Hematopoietic multipotent progenitor cell treated with erythropoietin and hydrocortisone succinate and interleukin-3 and kit ligand, for 8 days (in vitro differentiated cells): ENCODE measurements at regions not wholly inside any gene's neighbourhood (a gene's known extent, or its start where the extent isn't known, plus 50 kb on each side); places are given as distances from the start of the nearest gene placed in this dataset.

Experiments used
- DNase-seq: peaks from one replicate; pipeline ENCODE4 v3.0.0-alpha.2; 2015

DNA sequence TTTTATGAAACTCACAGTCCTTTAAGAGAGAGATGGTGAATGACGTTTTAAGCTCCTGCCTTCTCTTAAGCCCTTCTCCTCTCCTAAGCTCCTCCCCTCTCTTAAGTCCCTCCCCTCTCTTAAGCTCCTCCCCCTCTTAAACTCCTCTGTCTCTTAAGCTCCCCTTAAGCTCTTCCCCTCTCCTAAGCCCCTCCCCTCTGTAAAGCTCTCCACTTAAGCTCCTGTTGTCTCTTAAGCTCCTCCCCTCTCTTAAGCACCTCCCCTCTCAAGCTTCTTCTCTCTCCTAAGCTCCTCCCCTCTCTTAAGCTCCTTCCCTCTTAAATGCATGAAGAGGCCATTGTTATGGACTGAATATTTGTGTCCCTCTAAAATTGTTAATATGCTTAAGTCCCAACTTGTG, 1180.6 kb upstream of the AUTS2 start:
- no peak for DNase-seq

DNA sequence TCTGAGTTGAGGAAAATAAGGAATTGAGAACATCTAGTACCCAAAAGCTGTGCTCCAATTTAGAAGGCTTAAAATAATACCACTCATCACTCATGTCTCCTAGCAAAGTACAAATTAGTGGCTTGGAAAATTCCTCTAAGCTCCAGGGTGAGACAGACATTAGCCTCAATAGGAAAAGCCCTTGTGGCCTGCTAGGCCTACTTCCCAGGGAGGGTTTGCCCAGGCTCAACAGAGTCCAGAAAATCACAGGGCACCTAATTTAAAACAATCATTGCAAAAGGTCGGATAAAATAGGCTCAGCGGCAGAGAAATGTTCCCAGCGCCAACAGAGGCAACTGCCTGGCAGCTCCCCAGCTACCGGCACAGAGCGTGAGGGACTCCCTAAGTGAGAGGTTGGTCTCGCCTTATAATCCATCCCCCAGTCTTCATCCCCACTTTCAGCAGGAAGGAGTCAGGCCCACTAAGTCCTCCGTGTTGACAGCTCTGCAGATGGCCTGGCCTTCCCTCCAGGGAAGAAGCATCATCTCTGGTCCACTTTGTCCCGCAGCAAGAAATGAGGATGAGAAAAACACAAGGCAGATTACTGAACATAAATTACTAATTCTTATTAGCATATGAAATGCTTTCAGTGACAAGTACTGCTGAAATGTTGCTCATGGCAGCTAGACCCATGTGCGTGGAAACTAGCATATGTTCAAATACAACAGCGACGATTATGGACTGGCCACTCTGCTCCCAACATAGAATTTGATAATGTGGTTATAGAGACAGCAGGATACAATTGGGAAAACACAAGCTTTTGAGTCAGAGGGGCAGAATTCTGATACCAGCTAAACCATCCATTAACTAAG, 1177.7 kb upstream of the AUTS2 start:
- no peak for DNase-seq

DNA sequence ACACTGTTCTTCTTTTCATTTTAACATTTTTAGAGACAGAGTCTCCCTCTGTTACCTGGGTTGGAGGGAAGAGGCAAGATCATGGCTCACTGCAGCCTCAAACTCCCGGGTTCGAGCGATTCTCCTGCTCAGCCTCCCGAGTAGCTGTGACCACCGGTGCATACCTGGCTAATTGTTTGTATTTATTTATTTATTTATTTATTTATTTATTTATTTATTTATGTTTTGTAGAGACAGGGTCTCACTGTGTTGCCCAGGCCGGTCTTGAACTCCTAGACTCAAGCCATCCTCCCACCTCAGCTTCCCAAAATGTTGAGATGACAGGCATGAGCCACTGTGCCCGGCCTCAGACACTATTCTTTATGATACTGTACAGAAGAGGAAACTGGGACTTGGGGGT, 1176.6 kb upstream of the AUTS2 start:
- DNase-seq: no peak

DNA sequence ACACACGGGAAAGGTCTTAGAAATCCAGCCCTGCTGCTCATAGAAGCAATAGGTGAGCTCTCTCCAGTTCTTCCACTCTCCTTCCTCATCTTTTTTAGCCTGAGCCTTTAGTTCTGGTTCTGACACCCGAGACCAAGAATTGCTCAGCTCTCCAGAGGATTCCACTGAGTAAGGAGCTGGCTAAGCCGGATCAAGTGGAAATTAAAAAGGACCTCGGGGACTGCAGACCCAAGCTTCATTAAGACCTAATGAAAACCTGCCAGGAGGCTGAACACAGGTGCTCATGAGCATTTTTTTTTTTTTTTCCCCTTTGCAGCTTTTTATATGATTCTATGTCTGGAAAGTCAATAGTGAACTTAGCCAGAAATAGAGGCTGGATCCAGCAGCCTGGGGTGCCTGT, 1176.0 kb upstream of the AUTS2 start:
- DNase-seq: no peak

DNA sequence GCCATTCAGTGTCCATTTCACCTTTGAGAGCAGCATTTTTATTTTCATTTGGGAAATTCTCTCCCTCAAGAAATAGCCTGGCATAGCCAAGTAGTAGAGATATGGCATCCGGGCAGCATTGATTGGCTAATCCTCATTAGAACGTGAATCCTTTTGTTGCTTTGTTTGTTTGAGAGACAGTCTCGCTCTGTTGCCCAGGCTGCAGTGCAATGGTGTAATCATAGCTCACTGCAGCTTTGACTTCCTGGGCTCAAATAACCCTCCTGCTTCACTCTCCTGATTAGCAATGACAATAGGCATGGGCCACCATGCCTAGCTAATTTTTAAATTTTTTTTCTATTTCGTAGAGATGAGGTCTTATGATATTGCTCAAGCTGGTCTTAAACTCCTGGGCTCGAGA, 1174.9 kb upstream of the AUTS2 start:
- DNase-seq: no peak

DNA sequence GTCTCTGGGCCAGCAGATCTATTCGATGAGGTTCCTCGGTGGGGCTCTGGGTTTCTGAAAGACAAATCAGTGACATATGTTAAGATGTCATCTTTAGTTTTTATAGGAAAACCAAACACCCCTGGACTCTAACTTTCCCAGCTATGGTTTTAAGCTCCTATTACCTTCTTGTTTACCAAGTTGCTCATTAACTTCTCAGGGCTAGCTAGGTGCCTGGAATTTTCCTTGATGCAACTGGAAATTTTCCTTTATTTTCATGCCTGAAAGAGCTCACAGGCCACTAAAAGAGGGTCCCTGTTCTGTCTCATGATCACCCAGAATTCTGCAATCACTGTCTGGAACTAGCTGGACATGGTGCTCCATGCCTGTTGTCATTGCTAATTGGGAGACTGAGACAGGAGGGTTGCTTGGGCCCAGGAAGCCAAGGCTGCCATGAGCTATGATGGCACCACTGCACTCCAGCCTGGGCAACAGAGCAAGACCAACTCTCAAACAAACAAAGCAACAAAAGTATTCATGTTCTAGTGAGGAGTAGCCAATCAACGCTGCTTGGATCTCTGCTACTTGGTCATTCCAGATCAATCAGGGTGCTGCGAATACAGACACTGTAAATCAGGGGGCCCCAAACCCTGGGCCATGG, 1173.5 kb upstream of the AUTS2 start:
- DNase-seq: no peak

DNA sequence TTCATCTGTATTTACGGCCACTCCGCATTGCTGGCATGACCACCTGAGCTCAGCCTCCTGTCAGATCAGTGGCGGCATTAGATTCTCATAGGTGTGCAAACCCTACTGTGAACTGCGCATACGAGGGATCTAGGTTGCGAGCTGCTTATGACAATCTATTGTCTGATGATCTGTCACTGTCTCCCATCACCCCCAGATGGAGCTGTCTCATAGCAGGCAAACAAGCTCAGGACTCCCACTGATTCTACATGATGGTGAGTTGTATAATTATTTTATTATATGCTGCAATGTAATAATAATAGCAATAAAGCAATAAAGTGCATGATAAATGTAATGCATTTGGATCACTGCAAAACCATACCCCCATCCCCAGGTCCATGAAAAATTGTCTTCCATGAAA, 1172.9 kb upstream of the AUTS2 start:
- no peak for DNase-seq

DNA sequence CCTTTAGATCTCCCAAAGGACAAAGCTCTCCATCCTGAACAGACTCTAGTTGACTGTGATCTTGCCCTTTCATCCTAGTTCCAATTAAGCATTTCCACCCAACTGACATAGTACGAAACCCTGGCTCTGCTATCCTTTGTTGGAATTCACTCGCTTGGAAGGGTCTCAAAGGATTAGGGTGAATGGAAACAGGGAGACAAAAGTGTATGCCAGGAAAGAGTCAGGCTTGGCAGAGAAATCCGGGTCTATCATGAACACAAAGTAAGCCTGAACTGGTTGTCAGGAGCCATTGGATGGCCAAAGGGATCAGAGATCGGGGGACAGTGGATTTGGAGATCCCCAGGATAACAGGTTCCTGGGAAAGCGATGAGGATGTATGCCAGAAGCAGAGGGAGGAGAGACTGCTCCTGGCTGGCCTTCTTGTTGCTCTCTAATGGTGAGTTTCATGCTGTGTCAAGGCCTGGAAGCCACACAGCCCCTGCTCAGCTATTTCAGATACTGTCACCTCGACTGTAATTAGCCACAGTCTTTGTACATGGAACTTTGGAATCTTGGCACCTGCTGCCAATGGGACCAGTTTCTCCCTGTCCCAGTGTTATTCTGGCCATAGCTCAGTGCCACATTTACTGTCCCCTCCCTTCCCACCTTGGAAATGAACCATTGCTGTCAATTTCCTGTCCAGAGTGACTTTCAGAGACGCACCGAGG, 1168.7 kb upstream of the AUTS2 start:
- no peak for DNase-seq

DNA sequence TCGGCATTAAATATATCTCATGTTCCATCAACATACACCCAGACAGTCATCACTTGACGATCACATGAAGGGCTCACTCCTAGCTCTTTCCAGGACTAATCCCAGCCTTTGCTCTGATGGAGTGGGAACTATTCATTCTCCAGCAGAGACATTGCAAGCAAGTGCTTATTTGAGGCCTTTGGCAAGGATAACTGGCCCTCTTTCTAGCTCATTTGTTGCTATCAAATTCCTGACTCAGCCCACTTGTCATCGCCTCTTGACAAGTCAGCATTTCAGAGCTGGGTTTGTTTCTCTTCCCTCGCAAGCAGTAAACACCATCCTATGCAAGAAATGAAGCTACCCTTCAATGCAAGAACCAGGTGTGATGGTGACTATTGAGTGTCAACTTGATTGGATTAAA, 1165.7 kb upstream of the AUTS2 start:
- DNase-seq: no peak

DNA sequence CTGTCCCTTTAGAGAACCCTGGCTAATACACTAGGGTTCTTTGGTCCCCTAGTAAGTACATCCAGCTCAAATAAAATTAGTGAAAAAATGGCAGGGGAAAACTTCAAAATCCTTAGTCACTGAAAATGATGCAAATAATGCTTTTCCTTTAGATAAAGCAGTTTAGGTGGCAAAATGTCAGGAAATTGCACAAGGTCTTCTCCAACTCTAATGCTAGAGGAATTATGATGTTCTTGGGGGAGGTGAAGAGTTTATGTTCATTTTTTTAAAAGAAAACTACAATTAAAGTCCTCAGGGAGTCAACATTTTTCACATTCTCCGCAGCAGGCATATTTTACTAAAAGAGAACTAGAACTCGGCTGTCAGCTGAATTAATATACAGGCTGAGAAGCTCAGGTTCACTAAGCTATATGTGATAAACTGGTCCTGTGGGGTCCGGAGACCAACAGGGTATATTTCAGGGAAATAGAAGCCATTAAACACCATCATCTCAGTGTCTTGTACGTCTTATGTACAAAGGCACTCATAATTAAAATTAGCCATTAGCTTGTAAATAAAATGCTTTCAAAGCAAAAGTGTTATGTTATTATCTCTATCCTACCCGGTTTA, 1164.7 kb upstream of the AUTS2 start:
- no peak for DNase-seq

DNA sequence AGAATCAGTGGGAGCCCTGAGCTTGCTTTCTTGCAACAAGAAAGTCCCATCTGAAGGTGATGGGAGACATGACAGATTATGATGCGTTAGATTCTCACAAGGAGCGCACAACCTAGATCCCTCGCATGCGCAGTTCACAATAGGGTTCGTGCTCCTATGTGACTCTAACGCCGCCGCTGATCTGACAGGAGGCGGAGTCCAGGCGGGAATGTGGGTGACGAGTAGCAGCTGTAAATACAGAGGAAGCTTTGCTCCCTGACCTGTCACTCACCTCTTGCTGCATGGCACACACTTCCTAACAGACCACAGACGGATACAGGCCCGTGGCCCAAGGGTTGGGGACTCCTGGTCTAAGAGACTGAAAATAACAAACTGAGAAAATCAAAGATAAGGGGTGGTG, 1163.4 kb upstream of the AUTS2 start:
- DNase-seq: no peak

DNA sequence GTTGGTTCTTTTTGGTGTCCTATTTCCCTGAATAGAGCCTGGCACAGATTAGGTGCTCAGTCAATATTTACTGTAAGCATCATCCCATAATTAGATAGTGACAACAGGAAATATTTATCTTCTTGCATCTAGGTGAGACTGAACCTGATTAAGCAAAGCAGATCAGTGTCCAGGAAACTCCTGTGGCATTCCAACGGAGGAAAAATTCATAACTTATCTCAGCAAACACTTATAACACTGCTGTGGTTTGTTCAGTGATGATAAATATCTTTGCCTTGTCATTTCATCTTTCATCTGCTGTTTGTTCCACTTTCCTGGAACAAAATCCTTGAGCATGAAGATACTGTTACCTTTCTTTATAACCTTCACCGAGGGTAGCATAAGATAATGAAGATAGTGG, 1160.3 kb upstream of the AUTS2 start:
- no peak for DNase-seq

DNA sequence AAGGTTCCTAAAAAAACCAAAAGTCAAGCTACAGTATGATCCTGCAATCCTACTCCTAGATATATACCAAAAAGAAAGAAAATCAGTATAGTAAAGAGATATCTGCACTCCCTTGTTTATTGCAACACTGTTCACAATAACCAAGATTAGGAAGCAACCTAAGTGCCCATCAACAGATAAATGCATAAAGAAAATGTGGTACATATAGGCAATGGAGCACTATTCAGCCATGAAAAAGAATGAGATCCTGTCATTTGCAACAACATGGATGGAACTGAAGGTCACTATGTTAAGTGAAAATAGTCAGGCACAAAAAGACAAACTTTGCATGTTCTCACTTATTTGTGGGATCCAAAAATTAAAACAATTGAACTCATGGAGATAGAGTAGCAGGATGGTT, 1159.5 kb upstream of the AUTS2 start:
- no peak for DNase-seq

DNA sequence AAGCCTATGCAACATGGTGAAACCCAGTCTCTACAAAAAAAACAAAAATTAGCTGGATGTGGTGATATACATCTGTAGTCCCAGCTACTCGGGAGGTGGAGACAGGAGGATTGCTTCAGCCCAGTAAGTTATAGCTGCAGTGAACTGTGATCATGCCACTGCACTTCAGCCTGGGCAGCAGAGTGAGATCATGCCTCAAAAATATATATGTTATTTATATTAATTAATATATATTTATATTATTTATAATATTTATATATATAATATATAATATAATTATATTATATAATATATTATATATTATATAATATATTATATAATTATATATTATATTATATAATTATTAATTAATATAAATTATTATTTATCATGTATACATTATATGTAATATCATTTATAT, 1158.4 kb upstream of the AUTS2 start:
- DNase-seq: no peak

DNA sequence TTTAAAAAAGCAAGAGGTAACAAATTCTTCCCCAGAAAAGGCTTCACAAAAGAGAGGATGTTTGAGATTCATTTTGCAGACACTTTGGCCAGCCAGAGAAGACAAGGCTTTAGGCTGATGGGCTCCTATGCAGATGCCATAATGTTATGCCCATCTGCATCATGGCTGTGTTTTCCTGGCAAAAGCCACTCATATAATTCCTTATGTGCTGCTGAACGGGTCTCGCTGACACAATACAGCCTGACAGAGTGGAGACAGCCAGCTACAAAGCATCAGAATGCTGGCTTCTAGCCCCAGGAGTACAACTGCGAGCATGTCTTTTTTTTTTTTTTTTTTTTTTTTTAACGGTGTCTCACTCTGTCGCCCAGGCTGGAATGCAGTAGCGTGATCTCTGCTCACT, 1157.4 kb upstream of the AUTS2 start:
- DNase-seq: no peak

DNA sequence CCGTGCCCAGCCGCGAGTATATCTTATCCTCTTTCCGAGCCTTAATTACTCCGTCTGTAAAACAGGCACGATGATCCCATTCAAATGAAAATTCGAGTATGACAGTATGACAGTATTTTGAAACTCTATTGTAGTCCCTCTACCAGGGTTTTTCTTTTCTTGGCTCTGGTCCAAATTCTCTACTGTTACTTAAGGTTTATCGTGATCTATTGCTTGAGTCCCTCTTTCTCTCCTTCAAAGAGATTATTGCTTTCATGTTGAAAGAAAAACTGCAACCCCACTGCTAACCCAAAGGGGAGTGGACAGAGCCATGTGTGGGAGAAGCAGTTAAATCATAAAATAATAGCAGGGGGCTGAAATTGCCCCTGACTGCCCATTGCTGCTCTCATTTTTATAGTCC, 1156.6 kb upstream of the AUTS2 start:
- DNase-seq: no peak

DNA sequence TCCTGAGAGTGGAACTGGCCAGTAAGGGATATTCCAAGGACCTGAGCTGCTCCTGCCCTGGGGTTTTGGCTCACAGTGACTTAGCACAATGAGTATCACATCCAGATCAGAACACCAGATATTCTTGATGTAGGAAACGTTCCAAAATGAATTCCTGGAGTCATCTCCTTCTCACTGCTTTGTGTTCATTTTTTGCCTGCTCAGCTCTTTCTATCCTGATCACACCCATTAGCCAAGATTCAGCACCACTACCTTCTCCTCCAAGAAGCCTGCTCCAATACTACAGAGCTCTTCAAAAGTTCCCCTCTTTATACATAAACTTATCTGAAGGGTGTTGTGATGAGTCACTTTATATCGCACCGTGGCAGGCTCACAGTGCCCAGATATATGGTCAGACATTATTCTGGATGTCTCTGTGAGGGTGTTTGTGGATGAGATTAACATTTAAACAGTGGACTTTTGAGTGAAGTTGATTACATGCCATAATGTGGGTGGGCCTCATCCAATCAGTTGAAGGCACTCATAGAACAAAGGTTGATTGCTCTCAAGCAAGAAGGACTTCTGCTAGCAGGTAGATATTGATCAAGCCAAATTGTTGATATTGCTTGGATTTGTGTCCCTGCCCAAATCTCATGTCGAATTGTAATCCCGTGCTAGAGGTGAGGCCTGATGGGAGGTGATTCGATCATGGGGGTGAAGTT, 1155.2 kb upstream of the AUTS2 start:
- no peak for DNase-seq

DNA sequence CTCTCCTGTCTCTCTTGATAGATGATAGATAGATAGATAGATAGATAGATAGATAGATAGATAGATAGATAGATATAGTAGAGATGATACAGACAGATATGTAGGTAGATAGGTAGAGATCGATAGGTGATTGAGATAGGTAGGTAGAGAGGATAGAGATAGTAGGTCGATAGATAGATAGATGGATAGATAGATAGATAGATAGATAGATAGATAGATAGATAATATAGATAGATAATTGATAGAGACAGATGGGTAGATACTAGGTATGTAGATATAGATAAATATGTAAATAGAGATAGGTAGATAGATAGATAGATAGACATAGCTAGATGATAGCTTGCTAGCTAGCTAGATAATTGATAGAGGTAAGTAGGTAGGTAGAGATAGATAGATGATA, 1154.2 kb upstream of the AUTS2 start:
- DNase-seq: no peak

DNA sequence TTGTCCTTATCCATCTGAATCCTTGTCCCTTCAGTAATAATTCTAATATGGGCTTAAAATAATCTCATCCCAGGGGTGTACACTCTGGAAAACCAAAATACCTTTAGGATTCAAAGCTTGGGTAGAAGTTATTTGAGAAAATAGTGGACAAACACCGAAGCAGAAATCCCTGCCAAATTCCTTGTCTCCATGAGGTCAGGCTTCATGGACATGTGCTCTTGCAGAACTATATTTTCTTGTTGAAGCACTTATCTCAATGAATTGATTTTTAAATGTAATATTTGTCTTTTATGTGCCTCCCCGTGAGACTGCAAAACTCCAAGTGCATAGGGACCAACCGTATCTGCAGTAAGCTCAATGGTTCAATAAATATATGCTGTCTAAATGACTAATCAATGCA, 1153.3 kb upstream of the AUTS2 start:
- DNase-seq: no peak

DNA sequence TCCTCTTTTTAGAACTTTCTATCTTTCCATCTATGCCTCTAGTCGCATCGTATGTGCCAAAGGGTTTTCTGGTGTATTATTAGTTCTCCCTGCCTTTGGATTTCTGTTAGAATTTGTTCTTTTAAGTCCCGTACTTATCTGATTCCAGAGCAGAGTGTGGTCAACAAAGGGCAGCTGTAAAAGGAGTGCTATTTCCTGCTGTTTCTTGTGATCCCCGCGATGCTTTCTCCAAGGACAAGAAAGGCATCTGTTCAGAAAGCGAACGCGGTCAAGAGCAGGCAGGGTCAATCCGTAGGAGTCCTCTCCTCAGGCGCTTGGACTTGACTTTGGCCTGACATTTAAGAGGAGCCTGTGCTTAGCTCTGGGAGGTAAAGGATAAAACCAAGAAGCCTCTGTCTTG, 1152.1 kb upstream of the AUTS2 start:
- DNase-seq: no peak

DNA sequence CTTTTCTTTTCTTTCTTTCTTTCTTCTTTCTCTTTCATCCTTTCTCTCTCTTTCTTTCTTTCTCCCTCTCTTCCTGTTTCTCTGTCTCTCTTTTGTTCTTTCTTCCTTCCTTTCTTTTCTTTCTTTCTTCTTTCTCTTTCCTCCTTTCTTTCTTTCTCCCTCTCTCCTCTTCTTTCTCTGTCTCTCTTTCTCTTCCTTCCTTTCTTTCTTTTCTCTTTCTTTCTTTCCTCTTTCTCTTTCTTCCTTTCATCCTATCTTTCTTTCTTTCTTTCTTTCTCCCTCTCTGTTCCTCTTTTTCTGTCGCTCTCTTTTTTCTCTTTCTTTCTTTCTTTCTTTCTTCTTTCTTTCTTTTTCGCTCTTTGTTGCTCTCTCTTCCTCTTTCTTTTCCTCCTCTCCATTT, 1149.2 kb upstream of the AUTS2 start:
- DNase-seq: no peak

DNA sequence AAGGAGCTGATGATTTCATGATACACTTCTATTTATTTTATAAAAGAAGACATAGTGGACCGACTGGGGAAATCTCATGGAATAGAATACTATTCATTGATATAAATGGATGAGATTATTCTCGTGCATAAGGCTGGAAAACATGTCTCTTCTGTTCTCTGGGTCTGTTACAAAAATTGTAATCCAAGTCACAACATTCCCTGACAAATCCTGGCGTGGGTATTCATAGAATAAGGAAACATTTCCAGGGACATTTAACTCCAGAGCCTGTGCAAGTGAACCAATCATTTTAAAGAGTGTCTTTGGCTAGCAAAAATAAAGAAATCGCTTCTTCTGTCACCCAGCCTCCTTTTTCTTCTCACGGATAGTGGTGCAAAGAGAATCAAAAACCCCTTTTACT, 1148.5 kb upstream of the AUTS2 start:
- DNase-seq: no peak

DNA sequence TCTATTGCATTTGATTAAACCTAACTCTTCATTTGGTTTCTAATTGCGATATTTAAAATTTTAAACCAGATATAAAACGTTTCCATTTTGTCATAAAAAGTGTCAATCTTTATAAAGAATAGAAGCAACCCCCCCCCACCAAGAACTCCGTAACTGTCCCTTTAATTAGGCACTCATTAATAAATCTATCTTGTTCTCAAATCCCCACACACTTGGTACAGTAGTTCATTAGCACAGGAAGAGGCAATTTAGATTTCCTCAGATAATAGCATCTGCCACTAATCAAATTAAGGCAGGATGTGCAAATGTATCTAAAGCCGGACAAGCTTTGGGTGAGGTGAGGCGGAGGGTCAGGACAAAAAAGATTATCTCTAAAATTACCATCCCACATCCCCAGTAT, 1143.3 kb upstream of the AUTS2 start:
- DNase-seq: no peak
